Heart right ventricle (tissue), 16 donors: ENCODE measurements at regions not wholly inside any gene's neighbourhood (a gene's known extent, or its start where the extent isn't known, plus 50 kb on each side); places are given as distances from the start of the nearest gene placed in this dataset.

ENCODE experiments used
- ATAC-seq, 8 donors: fragments of 200-7000 bp; cut with Tn5 transposase; one replicate each; pipeline ENCODE4 v1.9.1; 2020; ENCODE audit warnings: mild to moderate bottlenecking in 8 of 8, moderate library complexity in 8 of 8, moderate number of reproducible peaks in 1 of 8
- DNase-seq, 2 donors: peaks; one replicate each; pipeline ENCODE4 v3.0.0-alpha.2; 2020
- H3K27ac ChIP-seq, 10 donors: fragments of 200-600 bp; sonication (generic) in 2 of 10; one replicate each; pipeline versions ENCODE4 v1.5.0 to v1.8.0; 2020 to 2022; ENCODE audit warnings: mild to moderate bottlenecking in 3 of 10
- H3K27me3 ChIP-seq, 7 donors: fragments of 200-600 bp; one replicate each; pipeline ENCODE4 v1.8.0; 2021 to 2022; ENCODE audit warnings: mild to moderate bottlenecking in 2 of 7
- H3K36me3 ChIP-seq, 9 donors: fragments of 200-600 bp; sonication (generic) in 1 of 9; one replicate each; pipeline versions ENCODE4 v1.5.0 to v1.8.0; 2020 to 2022; ENCODE audit warnings: mild to moderate bottlenecking in 2 of 9
- H3K4me1 ChIP-seq, 9 donors: fragments of 200-600 bp; sonication (generic) in 1 of 9; one replicate each; pipeline versions ENCODE4 v1.5.0 to v1.8.0; 2020 to 2022; ENCODE audit warnings: mild to moderate bottlenecking in 4 of 9
- H3K4me3 ChIP-seq, 10 donors: fragments of 200-600 bp; sonication (generic) in 2 of 10; one replicate each; pipeline versions ENCODE4 v1.5.0 to v1.8.0; 2020 to 2022; ENCODE audit warnings: mild to moderate bottlenecking in 7 of 10, moderate library complexity in 2 of 10
- H3K9me3 ChIP-seq, 11 donors: fragments of 200-600 bp in 10 of 11; sonication (generic) in 2 of 11; one replicate each; pipeline versions ENCODE4 v1.5.0 to v1.8.0; 2013 to 2022; ENCODE audit warnings: mild to moderate bottlenecking in 2 of 11, control low read depth in 1 of 11, moderate library complexity in 1 of 11
- CTCF ChIP-seq, 9 donors: fragments of 200-600 bp; sonication (generic) in 2 of 9; IDR thresholded peaks; one replicate each; pipeline versions ENCODE4 v1.5.0 to v1.8.0; 2021 to 2022; ENCODE audit warnings: antibody characterized with exemption in 9 of 9, mild to moderate bottlenecking in 5 of 9, moderate library complexity in 1 of 9
- WGBS, 2 donors: extraction: QIAGEN DNeasy Blood & Tissue Kit; methylation state at CpG; one replicate each; pipeline ENCODE4 v1.1.7; 2013; ENCODE audit warnings: inconsistent platforms in 1 of 2; 5-methylcytosine and 5-hydroxymethylcytosine counted together
- intact Hi-C, 10 donors: fragments of 100-400 bp; cut with DNase I; formaldehyde crosslinking; loops; one replicate each; pipeline versions ENCODE4 v1.11.1 to v1.14.2; 2022
- donor health status: Arrhythmogenic right ventricular cardiomyopathy.
- donor health status: ischemic (EF 13 %, LVEDD 7.1; RV severe dilation, severe dysfunction).
- donor health status: healthy with polysubstance abuse.
- donor health status: DM: no; HTN: yes; CAD: no.
- donor health status: DM: no; HTN: no; CAD: no.
- donor health status: ischemic (EF 25% LVEDD 6.9; RV normal size, moderate dysfunction).
- donor health status: ischemic (EF 25% LVEDD 5.7; RV mildly dilated, moderate dysfunction).
- donor health status: healthy.
- donor health status: DM: yes; HTN: yes; CAD: no.
- donor health status: Ischemic cardiomyopathy.
- donor health status: ischemic (EF 35%, LVEDD 5.7; RV mildly dilated, moderate dysfunction).
- donor health status: nonischemic (EF 11% LVEDD 7.7; RV severe dilation, severe dysfunction).
- donor health status: DM: yes; HTN: yes; CAD: no.
- donor health status: PGD.
- donor health status: ischemic (EF 29% LVEDD 5.4; RV normal size, mild dysfunction).
- donor health status: nonischemic (EF 23%, LVEDD 6.1; RV moderate dilation, normal function).

- DNase-seq (no peak), ATAC-seq (no peak)
- 62 to 65% methylated on average over 7 of the region's 7 CpGs for WGBS, 2 donors
- intact Hi-C loops, result no loop called here
- Histone ChIP-seq H3K9me3 (no peaks in the 10 kb centered on the region), H3K27ac (no peak overlapping the region), H3K4me3 (no peak overlapping the region), H3K36me3 (no peaks in the 10 kb centered on the region), H3K4me1 (no peaks in the 10 kb centered on the region), H3K27me3 (peaks cover 0 to 24% (median 0%) of the 10 kb centered on the region in 7 donors)
- no peak for TF ChIP-seq CTCF (IDR thresholded peaks at IDR 0.05)
Measured at GRCh38 chr20:21632031-21632734, 73.3 kb upstream of the PAX1 start.

GRCh38 chr20:21628800-21629199 lies 76.7 kb upstream of the PAX1 start:
- Histone ChIP-seq H3K4me3 (no peak overlapping the region), H3K4me1 (no peaks in the 10 kb centered on the region), H3K27ac (no peak overlapping the region), H3K9me3 (no peaks in the 10 kb centered on the region), H3K27me3 (peaks cover 0 to 55% (median 5%) of the 10 kb centered on the region in 7 donors), H3K36me3 (no peaks in the 10 kb centered on the region)
- ATAC-seq, result no peak
- WGBS, 2 donors, result 58 to 66% methylated on average over 4 of the region's 4 CpGs
- DNase-seq, result no peak
- no peak for TF ChIP-seq CTCF (IDR thresholded peaks at IDR 0.05)
- intact Hi-C loops, result no loop called here

GRCh38 chr20:21623781-21624094 lies 81.7 kb upstream of the PAX1 start:
- 76 to 89% methylated on average over 1 of the region's 1 CpG for WGBS, 2 donors

GRCh38 chr20:21623074-21623780 lies 82.2 kb upstream of the PAX1 start:
- intact Hi-C loops, result no loop called here

More at GRCh38 chr20:21623781-21624094, 81.7 kb upstream of the PAX1 start:
- DNase-seq (no peak), ATAC-seq (no peak)
- Histone ChIP-seq H3K36me3 (no peaks in the 10 kb centered on the region), H3K27me3 (peaks cover 0 to 62% (median 14%) of the 10 kb centered on the region in 7 donors), H3K27ac (no peak overlapping the region), H3K9me3 (peaks cover 0 to 5% (median 0%) of the 10 kb centered on the region in 11 donors), H3K4me1 (no peaks in the 10 kb centered on the region), H3K4me3 (no peak overlapping the region)
- intact Hi-C loops, result no loop called here
- no peak for TF ChIP-seq CTCF (IDR thresholded peaks at IDR 0.05)

More at GRCh38 chr20:21623074-21623780, 82.2 kb upstream of the PAX1 start:
- Histone ChIP-seq H3K4me1 (no peaks in the 10 kb centered on the region), H3K27me3 (peaks cover 0 to 64% (median 14%) of the 10 kb centered on the region in 7 donors), H3K9me3 (peaks cover 0 to 5% (median 0%) of the 10 kb centered on the region in 11 donors), H3K4me3 (no peak overlapping the region), H3K36me3 (no peaks in the 10 kb centered on the region), H3K27ac (no peak overlapping the region)
- TF ChIP-seq CTCF (IDR thresholded peaks at IDR 0.05), result no peak
- WGBS, 2 donors, result 39 to 52% methylated on average over 2 of the region's 2 CpGs
- ATAC-seq (no peak), DNase-seq (no peak)
